ENCODE measurements at regions not wholly inside any gene's neighbourhood (a gene's known extent, or its start where the extent isn't known, plus 50 kb on each side); places are given as distances from the start of the nearest gene placed in this dataset.

DNA sequence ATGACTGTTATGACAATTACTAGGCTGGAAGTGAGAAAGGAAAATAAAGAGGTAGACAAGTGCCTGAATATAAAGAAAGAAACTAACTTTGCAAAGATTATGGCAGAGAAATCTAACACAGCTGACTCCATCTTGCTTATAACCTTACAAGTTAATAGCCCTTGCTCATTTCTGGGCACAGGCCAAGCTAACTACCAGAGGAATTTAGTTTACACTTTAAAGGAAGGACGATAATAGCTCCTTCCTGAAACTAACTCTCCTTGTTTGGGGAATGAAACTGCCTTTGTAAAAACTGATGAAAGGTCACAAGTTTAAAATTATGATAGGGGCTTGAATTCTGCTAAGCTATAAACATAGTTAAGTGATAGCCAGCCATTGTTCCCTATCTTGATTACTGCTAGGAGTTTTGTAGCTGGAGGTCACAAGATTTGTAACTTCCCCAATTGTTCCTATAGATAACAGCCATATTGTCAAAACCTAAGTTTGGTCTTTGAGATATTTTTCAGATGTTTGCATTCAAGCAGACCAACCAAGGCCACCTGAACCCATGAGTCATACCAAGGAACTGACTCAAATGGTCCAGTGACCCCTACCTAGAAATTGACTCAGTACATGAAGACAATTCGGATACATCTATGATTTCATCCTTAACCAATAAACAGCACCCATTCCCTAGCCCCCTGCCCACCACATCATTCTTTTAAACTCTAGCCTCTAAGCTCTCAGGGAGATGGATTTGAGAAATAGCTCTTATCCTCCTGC lies 209.2 kb upstream of the LRATD1 start:
- Mint-ChIP-seq H3K36me3 (no peaks in the 10 kb centered on the region), H3K4me3 (no peak overlapping the region), H3K27ac (no peak overlapping the region), H3K27me3 (no peaks in the 10 kb centered on the region), H3K9me3 (ENCODE audit: low read depth) (no peaks in the 10 kb centered on the region), H3K4me1 (ENCODE audit: low read depth) (no peaks in the 10 kb centered on the region)

GRCh38 chr2:14424478-14425390 lies 207.8 kb upstream of the LRATD1 start:
- Mint-ChIP-seq H3K36me3 (no peaks in the 10 kb centered on the region), H3K27ac (no peak overlapping the region), H3K4me1 (ENCODE audit: low read depth) (no peaks in the 10 kb centered on the region), H3K4me3 (no peak overlapping the region), H3K9me3 (ENCODE audit: low read depth) (no peaks in the 10 kb centered on the region), H3K27me3 (no peaks in the 10 kb centered on the region)

DNA sequence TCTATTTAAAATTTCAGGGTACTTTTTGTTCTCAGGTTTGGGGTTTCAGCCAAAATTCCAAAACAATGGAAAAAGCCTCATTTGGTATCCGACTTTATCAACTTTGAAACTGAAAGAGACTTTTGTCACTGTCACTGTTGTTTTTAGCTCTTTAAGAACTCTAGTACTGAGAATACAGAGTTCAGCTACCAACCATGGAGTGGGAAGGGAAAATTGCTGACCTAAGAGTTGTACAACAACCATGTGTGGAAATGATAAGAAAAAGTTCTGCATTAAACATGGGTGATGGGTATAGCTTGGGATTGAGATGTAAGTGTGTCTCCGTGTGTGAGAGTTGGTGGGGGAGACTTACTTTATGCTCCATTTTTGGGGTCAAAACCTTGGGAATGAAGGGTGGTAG lies 206.6 kb upstream of the LRATD1 start:
- Mint-ChIP-seq H3K27ac (no peak overlapping the region), H3K4me1 (ENCODE audit: low read depth) (no peaks in the 10 kb centered on the region), H3K4me3 (no peak overlapping the region), H3K27me3 (no peaks in the 10 kb centered on the region), H3K9me3 (ENCODE audit: low read depth) (no peaks in the 10 kb centered on the region), H3K36me3 (no peaks in the 10 kb centered on the region)

DNA sequence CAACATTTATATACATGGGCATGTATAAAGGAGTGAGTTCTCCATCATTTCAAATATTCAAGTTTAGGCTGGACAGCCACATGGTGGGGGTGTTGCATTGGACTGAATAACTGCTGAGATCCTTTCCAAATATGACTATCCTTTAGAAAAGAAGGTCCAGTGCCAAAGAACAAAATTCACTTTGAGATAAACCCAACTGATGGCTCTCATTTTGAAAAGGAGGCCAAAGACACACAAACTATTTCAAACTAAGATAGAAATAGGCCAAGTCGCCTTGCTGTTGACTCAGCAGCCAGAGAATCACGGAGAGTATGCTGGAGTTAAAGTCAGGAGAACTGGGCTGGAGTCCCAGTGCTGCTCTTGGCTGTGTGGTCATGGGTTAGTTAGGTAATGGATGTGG lies 204.5 kb upstream of the LRATD1 start:
- Mint-ChIP-seq H3K9me3 (ENCODE audit: low read depth) (no peaks in the 10 kb centered on the region), H3K4me1 (ENCODE audit: low read depth) (no peaks in the 10 kb centered on the region), H3K36me3 (no peaks in the 10 kb centered on the region), H3K27me3 (no peaks in the 10 kb centered on the region), H3K4me3 (no peak overlapping the region), H3K27ac (no peak overlapping the region)

DNA sequence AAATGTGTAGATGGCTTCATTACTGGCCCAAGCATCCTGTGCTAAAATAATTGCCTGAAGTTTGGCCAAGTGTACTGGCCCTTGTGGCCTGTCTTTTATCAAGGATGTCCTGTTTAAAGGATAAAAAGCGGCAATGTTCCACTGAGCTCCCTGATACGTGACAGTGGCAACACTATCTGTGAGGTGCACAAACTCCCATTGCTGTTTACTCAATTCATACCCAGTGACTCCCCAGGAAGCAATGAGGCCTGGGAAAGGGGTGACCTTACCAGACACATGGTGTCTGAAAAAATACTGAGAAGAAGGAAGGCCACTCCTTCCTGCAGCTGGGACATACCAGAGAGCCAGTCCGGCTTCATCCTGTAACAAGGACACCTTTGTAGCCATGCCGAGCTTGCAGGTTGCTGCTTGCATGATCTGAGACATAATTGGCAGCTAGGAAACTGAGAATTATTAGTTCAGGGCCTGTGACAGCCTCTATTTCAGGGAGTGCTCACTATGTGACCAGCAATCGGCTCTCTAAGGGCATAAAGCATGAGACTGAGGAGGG lies 198.5 kb upstream of the LRATD1 start:
- Mint-ChIP-seq H3K4me3 (no peak overlapping the region), H3K27me3 (no peaks in the 10 kb centered on the region), H3K4me1 (ENCODE audit: low read depth) (no peaks in the 10 kb centered on the region), H3K27ac (no peak overlapping the region), H3K9me3 (ENCODE audit: low read depth) (peaks cover 4% of the 10 kb centered on the region), H3K36me3 (no peaks in the 10 kb centered on the region)

DNA sequence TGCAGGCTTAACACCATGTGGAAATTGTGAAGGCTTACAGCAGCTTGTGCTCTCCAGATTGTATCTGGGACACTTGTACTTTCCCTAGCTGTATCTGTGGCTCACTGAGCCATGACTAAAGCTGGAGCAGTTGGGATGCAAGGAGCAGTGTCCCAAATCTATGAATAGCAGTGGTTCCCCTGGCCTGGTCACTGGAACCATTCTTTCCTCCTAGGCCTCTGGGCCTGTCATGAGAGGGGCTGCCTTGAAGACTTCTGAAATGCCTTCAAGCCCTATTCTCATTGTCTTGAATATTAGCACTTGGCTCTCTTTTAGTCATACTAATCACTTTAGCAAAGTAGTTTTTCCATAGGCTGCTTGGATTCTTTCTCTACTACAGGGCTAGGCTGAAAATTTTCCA lies 186.8 kb upstream of the LRATD1 start:
- no peaks in the 10 kb centered on the region for H3K4me1 Mint-ChIP-seq (ENCODE audit: low read depth)

DNA sequence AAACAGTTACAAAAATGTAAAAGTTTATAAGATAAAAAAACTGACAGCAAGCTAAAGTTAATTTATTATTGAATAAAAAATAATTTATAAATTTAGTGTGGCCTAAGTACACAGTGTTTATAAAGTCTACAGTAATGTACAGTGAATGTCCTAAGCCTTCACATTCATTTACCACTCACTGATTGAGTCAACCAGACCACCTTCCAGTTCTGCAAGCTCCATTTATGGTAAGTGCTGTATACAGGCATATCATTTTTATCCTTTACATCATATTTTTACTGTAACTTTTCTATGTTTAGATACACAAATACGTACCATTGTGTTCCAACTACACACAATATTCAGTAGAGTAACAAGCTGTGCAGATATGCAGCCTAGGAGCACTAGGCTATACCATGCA lies 184.2 kb upstream of the LRATD1 start:
- H3K4me1 Mint-ChIP-seq (ENCODE audit: low read depth) = no peaks in the 10 kb centered on the region
- H3K36me3 Mint-ChIP-seq = no peaks in the 10 kb centered on the region
- H3K27me3 Mint-ChIP-seq = no peaks in the 10 kb centered on the region

More for the DNA sequence above, 186.8 kb upstream of the LRATD1 start:
- Mint-ChIP-seq H3K27me3 (no peaks in the 10 kb centered on the region), H3K27ac (no peak overlapping the region), H3K4me3 (no peak overlapping the region), H3K36me3 (no peaks in the 10 kb centered on the region), H3K9me3 (ENCODE audit: low read depth) (peaks cover 19% of the 10 kb centered on the region)

GRCh38 chr2:14451312-14451711 lies 181.2 kb upstream of the LRATD1 start:
- Mint-ChIP-seq H3K9me3 (ENCODE audit: low read depth) (peaks cover 12% of the 10 kb centered on the region), H3K27ac (no peak overlapping the region), H3K4me3 (no peak overlapping the region), H3K27me3 (no peaks in the 10 kb centered on the region), H3K4me1 (ENCODE audit: low read depth) (no peaks in the 10 kb centered on the region), H3K36me3 (no peaks in the 10 kb centered on the region)

More for the DNA sequence above, 184.2 kb upstream of the LRATD1 start:
- Mint-ChIP-seq H3K27ac (no peak overlapping the region), H3K4me3 (no peak overlapping the region), H3K9me3 (ENCODE audit: low read depth) (peaks cover 10% of the 10 kb centered on the region)

- Mint-ChIP-seq H3K4me1 (ENCODE audit: low read depth) (no peaks in the 10 kb centered on the region), H3K27ac (no peak overlapping the region), H3K36me3 (no peaks in the 10 kb centered on the region), H3K27me3 (no peaks in the 10 kb centered on the region), H3K9me3 (ENCODE audit: low read depth) (peaks cover 21% of the 10 kb centered on the region), H3K4me3 (no peak overlapping the region)
Measured at GRCh38 chr2:14454202-14454601, 178.3 kb upstream of the LRATD1 start.

- Mint-ChIP-seq H3K4me1 (ENCODE audit: low read depth) (no peaks in the 10 kb centered on the region), H3K27me3 (no peaks in the 10 kb centered on the region), H3K4me3 (no peak overlapping the region), H3K36me3 (no peaks in the 10 kb centered on the region), H3K9me3 (ENCODE audit: low read depth) (peaks cover 14% of the 10 kb centered on the region), H3K27ac (no peak overlapping the region)
Measured at GRCh38 chr2:14459786-14460325, 172.7 kb upstream of the LRATD1 start.

- no peaks in the 10 kb centered on the region for H3K9me3 Mint-ChIP-seq (ENCODE audit: low read depth)
Measured at GRCh38 chr2:14475994-14476393, 156.5 kb upstream of the LRATD1 start.

DNA sequence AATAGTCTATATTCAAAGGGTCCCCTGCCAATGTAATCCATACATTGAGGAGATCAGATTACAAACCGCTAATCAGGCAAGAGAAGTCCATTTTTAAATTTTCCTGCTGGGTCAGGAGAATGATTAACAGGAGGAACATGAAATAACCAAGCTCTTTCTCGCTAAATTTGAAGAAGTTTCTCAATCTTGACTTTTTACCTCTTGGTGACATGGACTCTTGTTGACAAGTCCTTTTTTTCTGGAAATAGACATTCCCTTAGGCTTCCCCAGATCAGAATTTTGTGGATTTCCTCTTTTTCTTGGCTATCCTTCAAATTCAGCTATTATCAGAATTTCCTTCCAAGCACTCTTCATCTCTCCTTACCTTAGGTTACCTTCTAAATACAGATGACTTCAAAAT lies 153.0 kb upstream of the LRATD1 start:
- no peaks in the 10 kb centered on the region for H3K36me3 Mint-ChIP-seq
- no peak overlapping the region for H3K4me3 Mint-ChIP-seq
- H3K27ac Mint-ChIP-seq = no peak overlapping the region
- peaks cover 12% of the 10 kb centered on the region for H3K9me3 Mint-ChIP-seq (ENCODE audit: low read depth)
- H3K4me1 Mint-ChIP-seq (ENCODE audit: low read depth) = no peaks in the 10 kb centered on the region
- no peaks in the 10 kb centered on the region for H3K27me3 Mint-ChIP-seq

More at GRCh38 chr2:14475994-14476393, 156.5 kb upstream of the LRATD1 start:
- Mint-ChIP-seq H3K27me3 (no peaks in the 10 kb centered on the region), H3K4me3 (no peak overlapping the region), H3K36me3 (no peaks in the 10 kb centered on the region), H3K4me1 (ENCODE audit: low read depth) (no peaks in the 10 kb centered on the region), H3K27ac (no peak overlapping the region)

DNA sequence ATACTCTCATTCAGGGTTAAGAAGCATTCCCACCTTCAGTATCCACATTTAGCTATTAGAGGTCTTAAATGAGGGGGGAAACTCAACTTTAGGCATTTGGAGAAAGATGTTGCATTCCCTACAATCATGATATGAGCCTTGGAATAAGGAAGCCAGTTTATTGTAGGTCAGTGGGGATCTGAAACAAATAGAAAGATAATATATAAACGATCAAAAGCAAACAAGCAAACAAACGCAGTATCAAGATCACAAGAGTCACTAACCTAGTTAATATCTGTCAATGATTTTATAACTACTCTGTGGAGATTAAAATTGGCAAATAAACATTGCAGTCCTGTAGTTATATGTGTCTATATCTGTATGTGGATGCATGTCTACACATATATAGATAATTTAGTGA lies 152.4 kb upstream of the LRATD1 start:
- Mint-ChIP-seq H3K9me3 (ENCODE audit: low read depth) (peaks cover 12% of the 10 kb centered on the region), H3K27ac (no peak overlapping the region), H3K4me3 (no peak overlapping the region), H3K36me3 (no peaks in the 10 kb centered on the region), H3K27me3 (no peaks in the 10 kb centered on the region), H3K4me1 (ENCODE audit: low read depth) (no peaks in the 10 kb centered on the region)

- H3K27ac Mint-ChIP-seq = no peak overlapping the region
- H3K4me3 Mint-ChIP-seq = no peak overlapping the region
- no peaks in the 10 kb centered on the region for H3K36me3 Mint-ChIP-seq
- peaks cover 12% of the 10 kb centered on the region for H3K9me3 Mint-ChIP-seq (ENCODE audit: low read depth)
- no peaks in the 10 kb centered on the region for H3K4me1 Mint-ChIP-seq (ENCODE audit: low read depth)
- no peaks in the 10 kb centered on the region for H3K27me3 Mint-ChIP-seq
Measured at GRCh38 chr2:14480906-14481305, 151.6 kb upstream of the LRATD1 start.

DNA sequence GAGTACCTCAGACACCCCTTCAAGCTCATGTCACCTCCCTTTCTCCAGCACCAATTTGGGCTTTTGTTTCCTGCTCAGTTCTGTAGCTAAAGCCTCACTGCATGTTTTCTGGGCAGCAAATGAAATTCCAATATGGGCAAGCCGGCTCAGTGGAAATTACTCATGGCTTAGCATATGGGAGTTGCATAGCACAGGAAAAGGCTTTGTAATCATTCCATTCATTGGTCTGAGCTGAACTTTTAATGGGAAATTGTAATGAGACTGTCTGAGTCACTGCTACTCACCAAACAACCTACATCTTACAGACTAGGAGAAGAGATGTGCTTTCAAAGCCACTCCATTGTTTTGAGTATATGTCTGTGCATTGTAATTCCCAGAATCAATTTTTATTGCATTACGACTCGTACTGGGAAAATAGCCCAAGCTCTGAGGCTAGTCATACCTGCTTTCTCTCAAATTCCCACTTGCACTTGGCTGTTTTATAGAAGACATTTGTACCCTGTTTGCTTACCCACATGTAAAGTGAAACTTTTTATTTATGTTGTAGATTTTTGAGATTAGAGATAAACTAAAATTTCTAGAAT lies 139.5 kb upstream of the LRATD1 start:
- no peaks in the 10 kb centered on the region for H3K36me3 Mint-ChIP-seq
- H3K4me1 Mint-ChIP-seq (ENCODE audit: low read depth) = no peaks in the 10 kb centered on the region
- no peaks in the 10 kb centered on the region for H3K27me3 Mint-ChIP-seq
- no peak overlapping the region for H3K4me3 Mint-ChIP-seq
- H3K9me3 Mint-ChIP-seq (ENCODE audit: low read depth) = peaks cover 3% of the 10 kb centered on the region
- H3K27ac Mint-ChIP-seq = no peak overlapping the region

Data from activated naive CD8-positive, alpha-beta T cell (primary cell).